Stomach (tissue), 8 donors: ENCODE measurements at regions not wholly inside any gene's neighbourhood (a gene's known extent, or its start where the extent isn't known, plus 50 kb on each side); places are given as distances from the start of the nearest gene placed in this dataset.

Experiments
- DNase-seq, 2 donors: peaks; one replicate each; pipeline versions ENCODE4 v3.0.0 to v3.0.0-alpha.2; 2013 to 2019
- H3K27ac ChIP-seq, 5 donors: fragments of 200-600 bp in 4 of 5; sonication (generic) in 4 of 5; one replicate each; pipeline ENCODE4 v1.5.1; 2013 to 2019; ENCODE audit warnings: mild to moderate bottlenecking in 1 of 5, moderate library complexity in 1 of 5
- H3K27me3 ChIP-seq, 3 donors: fragments of 200-600 bp; sonication (generic); one replicate each; pipeline ENCODE4 v1.5.1; 2017 to 2019; ENCODE audit warnings: mixed run types in 1 of 3
- H3K36me3 ChIP-seq, 4 donors: fragments of 200-600 bp; sonication (generic); 1 replicate in 3 of 4; 2 replicates in 1 of 4; pipeline ENCODE4 v1.5.1; 2016 to 2019
- H3K4me1 ChIP-seq, 4 donors: fragments of 200-600 bp; sonication (generic); one replicate each; pipeline ENCODE4 v1.5.1; 2016 to 2019
- H3K4me3 ChIP-seq, 4 donors: fragments of 200-600 bp; sonication (generic) in 3 of 4; one replicate each; pipeline ENCODE4 v1.5.1; 2016 to 2019; ENCODE audit warnings: mild to moderate bottlenecking in 1 of 4
- H3K9me3 ChIP-seq, 4 donors: fragments of 200-600 bp; sonication (generic); one replicate each; pipeline ENCODE4 v1.5.1; 2016 to 2019
- EP300 ChIP-seq: sonication (generic); formaldehyde crosslinking; IDR thresholded peaks from one replicate; pipeline ENCODE4 v1.6.1; 2017; ENCODE audit warnings: antibody characterized with exemption
- POLR2A ChIP-seq, 4 donors: fragments of 450-650 bp; IDR thresholded peaks; one replicate each; pipeline ENCODE4 v1.6.1; 2016; ENCODE audit warnings: antibody characterized with exemption in 4 of 4, control low read depth in 2 of 4, mild to moderate bottlenecking in 1 of 4, moderate library complexity in 1 of 4
- POLR2AphosphoS5 ChIP-seq, 3 donors: sonication (generic); formaldehyde crosslinking; IDR thresholded peaks; one replicate each; pipeline ENCODE4 v1.6.1; 2016; ENCODE audit warnings: antibody characterized with exemption in 3 of 3
- WGBS, 5 donors: extraction: QIAGEN DNeasy Blood & Tissue Kit in 3 of 5; methylation state at CpG; one replicate each; pipeline versions ENCODE4 v1.1.5 to v1.1.7; 2013 to 2018; 5-methylcytosine and 5-hydroxymethylcytosine counted together
- intact Hi-C: fragments of 100-400 bp; cut with DNase I; formaldehyde crosslinking; loops from one replicate; pipeline ENCODE4 v1.15.1; 2023; ENCODE audit warnings: low total_unique reads
- TF ChIP-seq, protein P1 (sequence below), 7 experiments: fragments of 450-650 bp in 4 of 7; fragments of 200-600 bp in 3 of 7; sonication (generic) in 3 of 7; IDR thresholded peaks; one replicate each; pipeline ENCODE4 v1.5.1; 2016 to 2019; ENCODE audit warnings: antibody characterized with exemption in 7 of 7, control low read depth in 2 of 7, mild to moderate bottlenecking in 1 of 7
- donor health status: healthy with polysubstance abuse.
- donor health status: Bipolar disorder and iron deficiency.
- donor health status: healthy.

DNA sequence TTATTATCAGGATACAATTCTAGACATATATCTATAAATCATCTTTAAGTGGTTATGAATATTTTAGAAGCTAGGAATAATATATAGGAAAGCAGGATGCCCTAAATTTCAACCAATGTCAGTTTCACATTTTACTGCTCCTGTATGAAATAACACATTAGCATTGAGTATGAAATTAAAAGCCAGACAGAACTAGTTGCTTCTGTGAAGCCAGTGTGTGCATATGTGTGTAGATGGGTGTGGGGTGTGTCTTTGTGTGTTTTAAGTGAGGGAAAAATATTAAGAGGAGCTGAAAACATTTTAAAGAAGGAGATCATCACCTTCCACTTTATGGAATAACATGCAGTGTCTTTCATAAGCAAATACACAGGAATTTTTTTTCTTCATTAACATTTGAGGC is 271.4 kb upstream of the RORA start:
- intact Hi-C loops: no loop called here
- H3K9me3 ChIP-seq: no peaks in the 10 kb centered on the region
- TF ChIP-seq, protein P1, sequence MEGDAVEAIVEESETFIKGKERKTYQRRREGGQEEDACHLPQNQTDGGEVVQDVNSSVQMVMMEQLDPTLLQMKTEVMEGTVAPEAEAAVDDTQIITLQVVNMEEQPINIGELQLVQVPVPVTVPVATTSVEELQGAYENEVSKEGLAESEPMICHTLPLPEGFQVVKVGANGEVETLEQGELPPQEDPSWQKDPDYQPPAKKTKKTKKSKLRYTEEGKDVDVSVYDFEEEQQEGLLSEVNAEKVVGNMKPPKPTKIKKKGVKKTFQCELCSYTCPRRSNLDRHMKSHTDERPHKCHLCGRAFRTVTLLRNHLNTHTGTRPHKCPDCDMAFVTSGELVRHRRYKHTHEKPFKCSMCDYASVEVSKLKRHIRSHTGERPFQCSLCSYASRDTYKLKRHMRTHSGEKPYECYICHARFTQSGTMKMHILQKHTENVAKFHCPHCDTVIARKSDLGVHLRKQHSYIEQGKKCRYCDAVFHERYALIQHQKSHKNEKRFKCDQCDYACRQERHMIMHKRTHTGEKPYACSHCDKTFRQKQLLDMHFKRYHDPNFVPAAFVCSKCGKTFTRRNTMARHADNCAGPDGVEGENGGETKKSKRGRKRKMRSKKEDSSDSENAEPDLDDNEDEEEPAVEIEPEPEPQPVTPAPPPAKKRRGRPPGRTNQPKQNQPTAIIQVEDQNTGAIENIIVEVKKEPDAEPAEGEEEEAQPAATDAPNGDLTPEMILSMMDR (IDR thresholded peaks at IDR 0.05): no peak
- no peak for TF ChIP-seq POLR2A (IDR thresholded peaks at IDR 0.05)
- TF ChIP-seq EP300: no peak
- no peak for TF ChIP-seq POLR2AphosphoS5 (IDR thresholded peaks at IDR 0.05)

DNA sequence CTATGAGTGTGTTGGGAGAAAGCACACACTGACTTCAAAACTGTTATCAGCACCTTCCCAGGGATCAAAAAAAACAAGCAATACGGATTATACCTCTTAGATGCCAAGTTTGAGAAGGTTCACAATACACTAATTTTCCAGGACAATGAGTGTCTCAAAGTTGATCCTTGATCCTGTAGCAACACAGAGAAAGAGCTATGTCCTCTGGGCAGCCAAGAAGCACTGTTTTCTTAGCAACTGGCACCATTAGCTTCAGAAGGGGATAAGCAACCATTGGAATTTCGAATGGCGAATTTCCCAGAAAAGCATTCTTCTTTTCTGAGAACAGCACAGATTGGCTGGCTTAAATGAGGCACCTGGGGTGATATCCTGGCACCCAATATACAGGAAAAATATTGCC is 270.3 kb upstream of the RORA start:
- Histone ChIP-seq H3K27ac (no peak overlapping the region), H3K36me3 (no peaks in the 10 kb centered on the region), H3K9me3 (no peaks in the 10 kb centered on the region), H3K4me1 (no peaks in the 10 kb centered on the region), H3K4me3 (no peak overlapping the region), H3K27me3 (peaks cover 0 to 8% (median 0%) of the 10 kb centered on the region in 3 donors)
- TF ChIP-seq POLR2AphosphoS5 (IDR thresholded peaks at IDR 0.05): no peak
- TF ChIP-seq EP300: no peak
- TF ChIP-seq, protein P1 (IDR thresholded peaks at IDR 0.05): no peak
- no peak for TF ChIP-seq POLR2A (IDR thresholded peaks at IDR 0.05)
- 56 to 68% (median 65%) methylated on average over 3 of the region's 3 CpGs for WGBS, 5 donors
- DNase-seq: no peak
- intact Hi-C loops: no loop called here

More for the DNA sequence above, 271.4 kb upstream of the RORA start:
- no peaks in the 10 kb centered on the region for H3K36me3 ChIP-seq
- no peak for DNase-seq
- H3K4me3 ChIP-seq: no peak overlapping the region
- no peaks in the 10 kb centered on the region for H3K4me1 ChIP-seq
- no peak overlapping the region for H3K27ac ChIP-seq
- peaks cover 0 to 8% (median 0%) of the 10 kb centered on the region in 3 donors for H3K27me3 ChIP-seq

DNA sequence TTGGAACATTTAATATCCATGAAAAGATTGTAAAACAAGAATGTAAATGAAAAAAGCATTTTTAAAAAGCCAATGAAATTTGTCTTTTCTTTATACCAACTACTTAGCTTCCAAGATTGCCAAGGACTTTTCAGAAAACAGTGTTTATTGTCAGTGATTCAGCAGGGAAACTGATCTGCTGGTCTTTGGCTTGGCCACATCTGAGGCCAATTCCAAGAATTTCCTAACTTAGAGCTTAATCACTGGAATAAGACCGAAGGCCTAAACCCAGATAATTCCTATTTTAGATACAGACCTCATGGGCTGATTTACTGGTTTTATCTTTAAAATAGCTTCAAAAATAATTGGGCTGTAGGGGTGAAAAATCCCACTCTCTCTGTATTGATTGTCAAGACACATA is 260.5 kb upstream of the RORA start:
- Histone ChIP-seq H3K4me3 (no peak overlapping the region), H3K4me1 (no peaks in the 10 kb centered on the region), H3K36me3 (no peaks in the 10 kb centered on the region), H3K27me3 (no peaks in the 10 kb centered on the region), H3K27ac (no peak overlapping the region), H3K9me3 (no peaks in the 10 kb centered on the region)
- intact Hi-C loops: no loop called here
- WGBS, 5 donors: 58 to 86% (median 61%) methylated on average over 1 of the region's 1 CpG
- DNase-seq: no peak
- TF ChIP-seq POLR2AphosphoS5 (IDR thresholded peaks at IDR 0.05): no peak
- no peak for TF ChIP-seq EP300
- TF ChIP-seq, protein P1 (IDR thresholded peaks at IDR 0.05): no peak
- no peak for TF ChIP-seq POLR2A (IDR thresholded peaks at IDR 0.05)

DNA sequence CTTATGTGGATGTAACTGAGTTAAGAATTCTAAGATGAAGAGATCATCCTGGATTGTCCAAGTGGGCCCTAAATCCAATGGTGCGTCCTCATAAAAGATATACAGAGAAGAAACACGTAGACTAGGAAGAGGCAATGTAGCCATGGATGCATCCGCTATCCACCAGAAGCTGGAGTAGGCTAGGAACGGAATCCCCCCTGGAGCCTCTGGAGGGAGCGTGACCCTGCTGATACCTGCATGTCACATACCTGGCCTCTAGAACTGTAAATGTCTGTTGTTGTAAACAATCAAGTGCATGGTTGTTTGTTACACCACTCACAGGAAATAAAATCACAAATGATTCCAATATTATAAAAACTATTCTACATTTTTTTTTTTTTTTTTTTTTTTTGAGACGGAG is 254.5 kb upstream of the RORA start:
- intact Hi-C loops: no loop called here
- WGBS, 5 donors: 91 to 98% (median 96%) methylated on average over 5 to 6 of the region's 6 CpGs
- Histone ChIP-seq H3K36me3 (no peaks in the 10 kb centered on the region), H3K27me3 (no peaks in the 10 kb centered on the region), H3K4me3 (no peak overlapping the region), H3K9me3 (no peaks in the 10 kb centered on the region), H3K27ac (no peak overlapping the region), H3K4me1 (no peaks in the 10 kb centered on the region)
- no peak for DNase-seq
- TF ChIP-seq EP300: no peak
- TF ChIP-seq POLR2A (IDR thresholded peaks at IDR 0.05): no peak
- TF ChIP-seq, protein P1 (IDR thresholded peaks at IDR 0.05): no peak
- TF ChIP-seq POLR2AphosphoS5 (IDR thresholded peaks at IDR 0.05): no peak
